ENCODE measurements at regions not wholly inside any gene's neighbourhood (a gene's known extent, or its start where the extent isn't known, plus 50 kb on each side); places are given as distances from the start of the nearest gene placed in this dataset.

DNA sequence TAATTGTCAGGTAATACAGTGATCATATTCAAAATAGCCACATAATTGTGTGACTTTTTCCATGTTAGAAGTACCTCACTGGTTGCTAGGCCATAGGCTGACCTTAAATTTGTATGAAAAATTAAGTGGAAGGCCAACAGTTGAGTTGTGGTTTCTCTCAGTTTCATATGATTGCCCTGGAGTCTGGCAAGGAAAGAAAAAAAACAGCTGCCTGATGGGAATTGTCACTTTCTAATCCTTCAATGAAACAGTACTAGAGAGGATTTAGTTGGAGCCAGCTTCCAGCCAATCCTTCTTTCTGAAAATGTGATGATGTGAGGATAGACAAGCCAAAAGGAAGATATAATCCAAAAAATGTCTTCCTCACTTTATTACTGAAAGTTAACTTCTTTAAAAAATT, 113.6 kb downstream of the ALX1 start:
- H3K27ac ChIP-seq, result no peak overlapping the region
- no peaks in the 10 kb centered on the region for H3K27me3 ChIP-seq
- no peaks in the 10 kb centered on the region for H3K36me3 ChIP-seq
- TF ChIP-seq, protein P1, sequence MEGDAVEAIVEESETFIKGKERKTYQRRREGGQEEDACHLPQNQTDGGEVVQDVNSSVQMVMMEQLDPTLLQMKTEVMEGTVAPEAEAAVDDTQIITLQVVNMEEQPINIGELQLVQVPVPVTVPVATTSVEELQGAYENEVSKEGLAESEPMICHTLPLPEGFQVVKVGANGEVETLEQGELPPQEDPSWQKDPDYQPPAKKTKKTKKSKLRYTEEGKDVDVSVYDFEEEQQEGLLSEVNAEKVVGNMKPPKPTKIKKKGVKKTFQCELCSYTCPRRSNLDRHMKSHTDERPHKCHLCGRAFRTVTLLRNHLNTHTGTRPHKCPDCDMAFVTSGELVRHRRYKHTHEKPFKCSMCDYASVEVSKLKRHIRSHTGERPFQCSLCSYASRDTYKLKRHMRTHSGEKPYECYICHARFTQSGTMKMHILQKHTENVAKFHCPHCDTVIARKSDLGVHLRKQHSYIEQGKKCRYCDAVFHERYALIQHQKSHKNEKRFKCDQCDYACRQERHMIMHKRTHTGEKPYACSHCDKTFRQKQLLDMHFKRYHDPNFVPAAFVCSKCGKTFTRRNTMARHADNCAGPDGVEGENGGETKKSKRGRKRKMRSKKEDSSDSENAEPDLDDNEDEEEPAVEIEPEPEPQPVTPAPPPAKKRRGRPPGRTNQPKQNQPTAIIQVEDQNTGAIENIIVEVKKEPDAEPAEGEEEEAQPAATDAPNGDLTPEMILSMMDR (IDR thresholded peaks at IDR 0.05), result no peak
- TF ChIP-seq POLR2A (IDR thresholded peaks at IDR 0.05), result no peak
- DNase-seq, result no peak
- no peaks in the 10 kb centered on the region for H3K9me3 ChIP-seq
- H3K4me1 ChIP-seq, result no peaks in the 10 kb centered on the region
- H3K4me3 ChIP-seq, result no peak overlapping the region
- intact Hi-C loops (cut with DNase I), result no loop called here
- no peak for ATAC-seq

DNA sequence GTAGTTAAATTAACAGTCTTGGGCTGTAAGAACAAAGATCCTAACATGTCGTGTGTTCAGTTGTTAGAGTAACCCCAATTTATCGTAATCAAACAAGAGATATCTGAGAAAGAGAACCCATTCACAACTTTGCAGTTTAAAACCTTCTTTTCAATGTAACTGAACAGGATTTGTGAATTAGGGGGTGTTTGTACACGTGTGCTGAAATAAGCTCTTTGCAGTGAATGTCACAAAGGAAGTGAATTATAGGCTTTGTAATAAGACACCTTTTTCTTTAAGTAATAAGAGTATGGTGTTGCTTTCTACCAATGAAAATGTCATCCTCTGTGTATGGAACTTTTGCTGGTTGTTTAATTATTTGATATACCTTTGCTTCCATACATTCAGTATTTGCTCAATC, 114.0 kb downstream of the ALX1 start:
- no peak for TF ChIP-seq POLR2A (IDR thresholded peaks at IDR 0.05)
- TF ChIP-seq, protein P1 (IDR thresholded peaks at IDR 0.05), result no peak

DNA sequence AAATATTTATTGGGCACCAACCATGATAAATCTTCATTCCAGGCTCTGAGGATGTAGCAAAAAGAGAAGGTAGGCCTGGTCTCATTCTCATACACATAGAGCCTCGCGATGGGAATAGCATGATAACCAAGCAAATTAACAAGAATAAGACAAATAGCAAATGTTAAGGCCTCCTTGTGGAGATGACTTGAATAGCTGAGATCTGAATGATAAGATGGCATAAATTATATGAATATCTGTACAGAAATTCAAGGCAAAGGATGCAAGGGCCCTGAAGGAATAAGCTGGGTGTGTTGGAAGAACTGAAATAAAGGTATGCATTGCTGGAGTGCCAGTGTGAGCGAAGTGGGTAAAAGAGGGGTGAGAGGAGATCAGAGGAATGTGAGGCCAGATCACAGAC, 114.8 kb downstream of the ALX1 start:
- Histone ChIP-seq H3K36me3 (no peaks in the 10 kb centered on the region), H3K27me3 (no peaks in the 10 kb centered on the region), H3K9me3 (no peaks in the 10 kb centered on the region), H3K4me1 (no peaks in the 10 kb centered on the region), H3K4me3 (no peak overlapping the region), H3K27ac (no peak overlapping the region)
- intact Hi-C loops (cut with DNase I), result no loop called here
- TF ChIP-seq, protein P1 (IDR thresholded peaks at IDR 0.05), result no peak
- TF ChIP-seq POLR2A (IDR thresholded peaks at IDR 0.05), result no peak
- DNase-seq (no peak), ATAC-seq (no peak)
- 84 to 91% (median 90%) methylated on average over 3 of the region's 3 CpGs for WGBS, 4 donors

More for the DNA sequence above, 114.0 kb downstream of the ALX1 start:
- Histone ChIP-seq H3K27me3 (no peaks in the 10 kb centered on the region), H3K27ac (no peak overlapping the region), H3K4me3 (no peak overlapping the region), H3K4me1 (no peaks in the 10 kb centered on the region), H3K9me3 (no peaks in the 10 kb centered on the region), H3K36me3 (no peaks in the 10 kb centered on the region)
- intact Hi-C loops (cut with DNase I), result no loop called here
- ATAC-seq, result no peak
- no peak for DNase-seq
- 65 to 70% (median 68%) methylated on average over 3 of the region's 3 CpGs for WGBS, 4 donors

DNA sequence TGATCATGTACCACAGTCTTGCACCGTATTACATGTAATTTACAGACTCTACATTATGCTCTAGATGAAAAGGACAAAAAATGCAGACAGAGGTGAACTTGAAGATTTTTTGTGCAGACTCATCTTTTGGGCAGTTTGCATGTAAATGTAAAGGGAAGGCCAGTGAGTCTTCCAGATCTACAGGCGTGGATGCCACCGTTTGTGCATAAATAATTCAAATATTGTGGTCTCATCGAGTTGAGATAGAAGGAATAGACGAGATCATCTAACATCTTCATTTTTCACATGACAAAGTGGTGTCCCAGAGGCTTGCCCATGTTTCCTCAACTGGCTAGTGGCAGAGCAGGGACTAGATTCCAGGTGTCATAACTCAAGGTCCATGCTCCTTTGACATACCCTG, 125.2 kb downstream of the ALX1 start:
- H3K27me3 ChIP-seq, result peaks cover 0 to 12% (median 0%) of the 10 kb centered on the region in 9 donors
- no peak overlapping the region for H3K4me3 ChIP-seq
- DNase-seq, result no peak
- H3K9me3 ChIP-seq, result no peaks in the 10 kb centered on the region
- ATAC-seq, result no peak
- H3K36me3 ChIP-seq, result no peaks in the 10 kb centered on the region
- 73 to 80% (median 74%) methylated on average over 5 of the region's 5 CpGs for WGBS, 4 donors
- H3K27ac ChIP-seq, result no peak overlapping the region
- TF ChIP-seq, protein P1 (IDR thresholded peaks at IDR 0.05), result no peak
- TF ChIP-seq POLR2A (IDR thresholded peaks at IDR 0.05), result no peak
- intact Hi-C loops (cut with DNase I), result no loop called here
- H3K4me1 ChIP-seq, result no peaks in the 10 kb centered on the region
